ENCODE measurements at regions not wholly inside any gene's neighbourhood (a gene's known extent, or its start where the extent isn't known, plus 50 kb on each side); places are given as distances from the start of the nearest gene placed in this dataset.

GRCh38 chr5:135711911-135712310, 122.6 kb upstream of the SLC25A48 start:
- H3K4me1 ChIP-seq (ENCODE audit: control insufficient read depth in 1 of 2, insufficient read depth in 2 of 2, low read depth in 1 of 2, low read length in 1 of 2): peaks cover 0 to 6% of the 10 kb centered on the region in 2 experiments; a peak in 1 of 4 replicates
- H2AFZ ChIP-seq (ENCODE audit: low read depth): no peak overlapping the region
- no peaks in the 10 kb centered on the region for H3K36me3 ChIP-seq (replicated peaks in 1 of 2; ENCODE audit: control insufficient read depth in 1 of 2, insufficient read depth in 2 of 2, low read length in 1 of 2)
- no peaks in the 10 kb centered on the region for H3F3A ChIP-seq (replicated peaks; ENCODE audit: insufficient read depth)
- H3K27ac ChIP-seq (ENCODE audit: low read depth in 2 of 2, low read length in 1 of 2): no peak overlapping the region
- 31% methylated on average over 6 of the region's 6 CpGs for whole genome bisulfite sequencing (ENCODE audit: low lambda C conversion rate)
- DNase-seq: no peak
- TF ChIP-seq IRF3 (IDR thresholded peaks at IDR 0.05; ENCODE audit: low read depth, low read length): no peak
- TF ChIP-seq FOSL2 (IDR thresholded peaks at IDR 0.05; ENCODE audit: borderline replicate concordance, low read depth): no peak
- no peak for TF ChIP-seq MXI1 (IDR thresholded peaks at IDR 0.05; ENCODE audit: low read depth, low read length)
- no peak for TF ChIP-seq ELF1 (IDR thresholded peaks at IDR 0.05)
- TF ChIP-seq EZH2phosphoT487 (IDR thresholded peaks at IDR 0.05; ENCODE audit: borderline replicate concordance, low read depth): no peak
- TF ChIP-seq ZBTB33 (IDR thresholded peaks at IDR 0.05; ENCODE audit: borderline replicate concordance, low read depth): no peak
- no peak for TF ChIP-seq FOXM1 (IDR thresholded peaks at IDR 0.05; ENCODE audit: low read depth)
- no peak for TF ChIP-seq CTCF (IDR thresholded peaks at IDR 0.05)
- no peak for TF ChIP-seq GATA2 (CRISPR knock-in tag; IDR thresholded peaks at IDR 0.05)
- no peak for TF ChIP-seq TAF1 (IDR thresholded peaks at IDR 0.05; ENCODE audit: borderline replicate concordance, low read depth, low read length)
- H3K9me2 ChIP-seq: no peaks in the 10 kb centered on the region
- no peaks in the 10 kb centered on the region for H4K20me1 ChIP-seq (ENCODE audit: insufficient read depth)
- no peak overlapping the region for H3K4me2 ChIP-seq
- ChIA-PET POLR2A (no interaction called here), CTCF (interaction anchor here (0.9 kb wide), 1 partner anchor 151 kb away, joined by 3 read pairs; no protein-coding TSS in a partner anchor)
- no peaks in the 10 kb centered on the region for H3K9me3 ChIP-seq
- H3K9ac ChIP-seq: no peak overlapping the region
- H3K27me3 ChIP-seq (ENCODE audit: insufficient read depth): peaks cover 7% of the 10 kb centered on the region; the same call in 1 of the 2 replicates
- no peaks in the 10 kb centered on the region for H3K79me2 ChIP-seq (ENCODE audit: insufficient read depth)
- H3K4me3 ChIP-seq (ENCODE audit: low read depth in 2 of 2, low read length in 1 of 2): no peak overlapping the region

- Histone ChIP-seq H4K20me1 (ENCODE audit: insufficient read depth) (no peaks in the 10 kb centered on the region), H3K9me2 (no peaks in the 10 kb centered on the region), H3K79me2 (ENCODE audit: insufficient read depth) (no peaks in the 10 kb centered on the region), H3K4me2 (no peak overlapping the region), H3F3A (replicated peaks; ENCODE audit: insufficient read depth) (no peaks in the 10 kb centered on the region), H2AFZ (ENCODE audit: low read depth) (no peak overlapping the region), H3K27me3 (ENCODE audit: insufficient read depth) (no peaks in the 10 kb centered on the region; the same call in 1 of the 2 replicates), H3K27ac (ENCODE audit: low read depth in 2 of 2, low read length in 1 of 2) (no peak overlapping the region), H3K4me1 (ENCODE audit: control insufficient read depth in 1 of 2, insufficient read depth in 2 of 2, low read depth in 1 of 2, low read length in 1 of 2) (peaks cover 0 to 6% of the 10 kb centered on the region in 2 experiments; a peak in 1 of 4 replicates), H3K4me3 (ENCODE audit: low read depth in 2 of 2, low read length in 1 of 2) (no peak overlapping the region), H3K9ac (no peak overlapping the region), H3K36me3 (replicated peaks in 1 of 2; ENCODE audit: control insufficient read depth in 1 of 2, insufficient read depth in 2 of 2, low read length in 1 of 2) (no peaks in the 10 kb centered on the region), H3K9me3 (no peaks in the 10 kb centered on the region)
- CTCF ChIA-PET: interaction anchor here (0.5 kb wide), 1 partner anchor 149 kb away, joined by 3 read pairs; no protein-coding TSS in a partner anchor
- WGBS (ENCODE audit: low lambda C conversion rate): 17% methylated on average over 5 of the region's 5 CpGs
- POLR2A ChIA-PET: no interaction called here
- DNase-seq: no peak
- TF ChIP-seq RXRA (IDR thresholded peaks at IDR 0.05; ENCODE audit: borderline replicate concordance, low read depth) (no peak), NRF1 (IDR thresholded peaks at IDR 0.05; ENCODE audit: low read depth, low read length) (no peak), SMC3 (IDR thresholded peaks at IDR 0.05; ENCODE audit: low read depth, low read length) (no peak), MXI1 (IDR thresholded peaks at IDR 0.05; ENCODE audit: low read depth, low read length) (no peak), MEF2A (IDR thresholded peaks at IDR 0.05; ENCODE audit: borderline replicate concordance, low read depth) (no peak), GATA2 (CRISPR knock-in tag; IDR thresholded peaks at IDR 0.05) (no peak), RAD21 (IDR thresholded peaks at IDR 0.05; ENCODE audit: low read length) (no peak), RCOR1 (IDR thresholded peaks at IDR 0.05; ENCODE audit: low read length) (no peak), RFX5 (IDR thresholded peaks at IDR 0.05; ENCODE audit: low read length) (no peak), TAF1 (IDR thresholded peaks at IDR 0.05; ENCODE audit: borderline replicate concordance, low read depth, low read length) (no peak), CTCF (IDR thresholded peaks at IDR 0.05) (no peak), EP300 (IDR thresholded peaks at IDR 0.05; ENCODE audit: borderline replicate concordance in 1 of 2, low read depth in 1 of 2, low read length in 1 of 2) (no peak)
Measured at GRCh38 chr5:135710045-135710675, 124.3 kb upstream of the SLC25A48 start.
